ENCODE measurements at regions not wholly inside any gene's neighbourhood (a gene's known extent, or its start where the extent isn't known, plus 50 kb on each side); places are given as distances from the start of the nearest gene placed in this dataset.

DNA sequence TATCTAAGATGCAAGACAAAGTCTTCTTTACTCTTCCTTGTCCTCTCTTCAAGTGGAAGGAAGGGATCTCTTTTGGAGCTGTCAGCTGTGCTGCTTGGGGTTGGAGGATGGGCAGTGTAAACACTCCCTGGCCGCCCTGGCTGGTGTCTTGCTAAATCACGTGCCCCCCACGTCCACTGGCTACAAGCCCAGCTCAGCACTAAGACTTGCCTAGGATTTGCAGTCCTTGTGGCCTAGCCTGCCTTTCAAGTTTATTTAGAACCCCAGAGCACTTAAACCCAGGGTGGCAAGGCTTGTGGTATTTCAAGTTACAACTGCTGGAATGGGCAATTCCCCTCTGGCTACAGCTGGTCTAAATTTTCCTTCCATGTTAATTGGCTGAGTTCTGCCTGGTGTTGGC lies 272.4 kb upstream of the MYO3A start:
- no peak for DNase-seq

DNA sequence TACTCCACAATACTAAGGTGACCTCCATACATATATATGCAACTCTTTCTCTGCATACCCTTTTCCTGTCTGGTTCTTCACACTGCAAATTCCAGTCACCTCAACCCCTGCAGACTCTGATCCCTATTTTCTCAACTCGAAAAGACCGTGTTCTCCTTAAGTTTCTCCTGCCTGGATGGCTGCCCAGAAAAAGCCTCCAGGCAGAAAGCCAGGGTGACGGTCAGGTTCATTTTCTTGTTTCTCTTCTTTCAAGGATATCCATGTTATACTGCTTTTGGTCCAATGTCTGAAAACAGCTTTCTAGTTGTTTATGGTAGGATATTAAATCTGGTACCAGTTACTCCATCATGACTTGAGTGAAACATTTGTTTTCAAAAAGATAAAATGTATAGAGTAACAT lies 267.8 kb upstream of the MYO3A start:
- DNase-seq: no peak

DNA sequence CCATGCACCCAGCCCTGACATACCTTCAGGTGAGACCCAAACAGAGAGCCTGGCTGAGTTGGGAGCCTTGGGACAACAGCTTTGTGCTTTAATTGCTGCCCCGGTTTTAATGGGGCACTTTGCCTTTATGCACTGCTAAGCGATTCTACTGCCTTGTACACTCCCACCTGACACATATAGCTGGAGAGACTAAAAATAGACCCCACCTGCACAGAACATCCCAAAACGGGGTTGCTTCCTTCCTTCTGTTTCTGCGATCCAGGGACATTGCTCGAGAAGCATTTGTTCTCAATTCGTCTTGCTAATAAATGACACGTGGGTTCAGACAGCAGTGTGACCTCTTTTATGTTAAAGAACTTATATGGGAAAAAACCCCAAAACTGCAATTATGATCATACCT lies 258.8 kb upstream of the MYO3A start:
- no peak for DNase-seq

DNA sequence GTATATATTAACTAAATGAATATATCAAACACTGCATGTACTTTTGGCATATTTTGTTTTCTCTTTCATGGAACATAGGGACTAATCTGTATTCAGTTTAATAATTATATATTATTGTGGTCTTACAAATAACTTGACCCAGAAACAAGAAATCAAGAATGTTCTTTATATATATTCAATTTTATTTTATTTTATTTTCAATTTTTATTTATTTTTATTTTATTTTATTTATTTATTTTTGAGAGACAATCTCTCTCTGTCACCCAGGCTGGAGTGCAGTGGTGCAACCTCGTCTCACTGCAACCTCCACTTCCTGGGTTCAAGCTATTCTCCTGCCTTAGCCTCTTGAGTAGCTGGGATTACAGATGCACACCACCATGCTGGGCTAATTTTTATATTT lies 258.4 kb upstream of the MYO3A start:
- DNase-seq: no peak

DNA sequence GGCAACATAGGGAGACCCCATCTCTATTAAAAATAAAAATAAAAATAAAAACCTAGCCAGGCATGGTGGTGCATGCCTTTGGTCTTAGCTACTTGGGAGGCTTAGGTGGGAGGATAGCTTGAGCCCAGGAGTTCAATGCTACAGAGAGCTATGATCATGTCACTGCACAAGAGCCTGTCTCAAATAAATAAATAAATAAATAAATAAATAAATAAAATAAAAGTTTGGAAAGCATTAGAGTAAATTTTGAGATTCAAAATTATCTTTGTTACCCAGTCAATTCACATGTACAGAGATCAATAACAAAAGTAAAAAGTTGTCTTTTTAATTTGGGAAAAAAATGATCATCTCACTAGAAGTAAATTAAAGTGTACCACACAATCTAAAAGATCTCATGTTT lies 255.8 kb upstream of the MYO3A start:
- DNase-seq: no peak

DNA sequence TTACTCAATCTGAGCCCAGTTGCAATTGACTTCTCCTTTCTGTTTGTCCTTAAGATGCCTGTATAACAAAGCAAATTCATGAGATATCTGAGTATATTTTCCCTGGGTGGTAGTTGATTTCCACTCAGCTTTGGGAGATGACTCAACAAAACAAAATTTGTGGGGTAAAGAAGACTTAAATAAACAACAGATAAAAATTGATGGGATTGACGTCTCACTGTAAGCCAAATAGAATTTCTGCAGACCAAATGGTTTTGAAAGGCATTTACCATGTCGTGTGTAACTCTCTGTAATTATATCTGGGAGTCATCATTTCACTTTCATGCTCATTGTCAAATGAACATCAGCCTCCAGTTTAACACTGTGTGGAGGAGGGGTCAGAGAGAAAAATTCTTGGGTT lies 255.4 kb upstream of the MYO3A start:
- no peak for DNase-seq

DNA sequence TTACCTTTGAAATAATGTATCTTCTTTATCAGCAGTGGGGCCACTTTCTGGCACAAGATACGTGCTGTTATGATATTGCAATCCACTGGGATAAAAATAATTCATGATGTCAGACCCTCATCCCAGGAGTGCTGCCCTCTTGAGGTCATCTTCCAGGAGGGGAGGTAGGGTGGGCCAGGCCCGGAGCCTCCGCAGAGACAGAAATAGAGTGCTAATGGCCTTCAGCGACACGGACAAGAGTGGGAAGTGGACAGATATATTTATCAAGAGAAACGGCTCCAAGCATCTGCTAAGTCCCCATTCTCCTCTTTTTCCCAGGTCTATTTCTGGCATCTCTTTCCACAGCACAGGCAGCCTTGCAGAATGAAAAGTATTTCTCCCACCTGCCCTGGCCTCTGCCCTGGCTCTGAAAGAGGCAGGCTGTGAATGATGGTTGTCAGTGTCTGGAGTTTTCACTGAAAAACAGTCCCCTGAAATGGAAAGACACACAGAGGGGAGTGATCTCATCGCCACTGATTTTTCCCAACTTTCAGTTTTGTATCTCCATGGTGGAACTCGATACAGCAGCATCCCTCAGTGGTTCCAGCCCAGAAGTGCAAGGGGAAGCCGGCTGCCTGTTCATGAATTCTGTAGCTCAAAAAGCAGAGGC lies 251.7 kb upstream of the MYO3A start:
- DNase-seq: no peak

DNA sequence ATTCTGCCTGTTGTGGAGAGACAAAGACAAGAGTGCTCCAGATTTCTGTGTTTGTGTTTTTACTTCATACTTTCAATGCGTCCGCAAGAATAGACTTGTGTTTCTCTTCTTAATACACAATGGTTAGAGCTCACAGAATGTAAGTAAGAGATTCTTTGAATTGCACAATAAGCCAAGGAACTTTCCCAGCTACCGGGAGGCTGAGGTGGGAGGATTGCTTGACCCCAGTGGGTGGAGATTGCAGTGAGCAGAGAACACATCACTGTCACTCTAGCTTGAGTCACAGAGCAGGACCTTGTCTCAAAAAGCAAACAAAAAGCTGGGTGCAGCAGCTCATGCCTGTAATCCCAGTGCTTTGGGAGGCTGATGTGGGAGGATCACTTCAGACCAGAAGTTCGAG lies 250.7 kb upstream of the MYO3A start:
- DNase-seq: no peak

DNA sequence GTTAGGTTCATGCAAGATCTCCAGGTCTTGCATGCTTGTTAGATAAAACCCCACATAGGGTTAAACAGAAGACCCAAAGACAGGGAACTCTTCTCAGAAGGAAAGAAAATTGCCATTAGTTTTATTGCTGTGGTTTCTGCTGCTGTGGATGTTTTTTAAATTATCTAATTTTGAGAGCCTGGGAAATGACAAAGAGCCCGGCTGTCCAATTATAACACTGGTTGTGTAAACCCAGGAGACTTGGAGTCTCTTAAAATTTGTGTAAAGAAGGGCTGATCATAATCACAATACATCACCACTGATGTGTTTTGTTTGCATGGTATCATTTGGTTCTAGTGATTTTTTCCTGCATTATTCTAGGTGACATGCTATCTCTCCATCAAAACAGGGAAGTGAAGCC lies 246.5 kb upstream of the MYO3A start:
- no peak for DNase-seq

DNA sequence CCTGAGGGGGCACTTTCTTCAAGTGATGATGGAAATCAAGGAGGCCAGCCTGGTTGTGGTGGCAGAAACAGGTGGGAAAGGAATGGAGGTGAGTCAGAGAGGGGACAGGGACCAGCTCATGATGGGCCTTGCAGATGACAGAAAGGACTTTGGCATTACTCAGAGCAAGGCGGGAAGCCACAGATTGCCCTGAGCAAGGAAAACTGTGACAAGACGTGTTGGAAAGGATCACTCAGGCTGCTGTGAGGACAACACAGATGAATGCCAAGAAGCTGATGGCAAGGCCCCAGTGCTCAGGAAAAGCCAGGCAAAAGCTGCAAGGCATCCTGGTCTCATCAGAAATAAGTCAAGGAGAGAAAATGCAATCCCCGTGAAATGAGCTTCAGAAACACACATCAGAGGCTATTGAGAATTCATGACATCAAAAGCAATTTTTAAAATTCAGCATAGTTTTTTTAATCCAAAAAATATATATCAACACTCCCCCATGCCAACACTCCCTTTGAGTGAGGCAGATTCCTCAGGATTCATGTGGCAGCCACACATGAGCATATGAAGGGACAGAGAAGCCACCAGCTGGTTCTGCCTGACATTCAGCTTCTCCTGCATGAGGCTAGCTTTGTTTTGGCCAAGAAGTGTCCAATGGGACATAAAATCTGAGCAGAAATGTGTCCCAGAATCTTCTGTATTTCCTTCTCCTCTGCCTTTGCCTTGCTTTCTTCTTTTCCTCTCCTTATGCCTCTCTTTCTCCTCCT lies 244.5 kb upstream of the MYO3A start:
- DNase-seq: no peak

DNA sequence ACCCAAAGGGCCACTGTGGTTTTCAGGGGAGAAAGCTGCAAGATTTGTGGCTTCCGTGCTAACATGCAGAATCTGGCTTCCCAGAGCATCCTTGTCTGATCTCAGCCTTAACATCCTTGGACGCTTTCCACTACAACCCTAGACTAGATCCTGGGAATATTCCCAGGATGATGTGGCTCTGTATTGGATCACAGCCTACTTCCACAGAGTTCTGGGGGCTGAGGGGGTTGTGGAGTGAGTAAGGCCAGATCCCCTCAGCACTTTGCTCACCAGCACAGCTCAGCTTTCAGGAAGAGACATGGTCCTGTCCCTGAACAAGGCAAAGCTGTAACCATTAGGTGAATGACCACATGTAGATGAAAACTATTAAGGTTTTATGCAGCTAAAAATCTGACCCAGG lies 241.3 kb upstream of the MYO3A start:
- DNase-seq: no peak

DNA sequence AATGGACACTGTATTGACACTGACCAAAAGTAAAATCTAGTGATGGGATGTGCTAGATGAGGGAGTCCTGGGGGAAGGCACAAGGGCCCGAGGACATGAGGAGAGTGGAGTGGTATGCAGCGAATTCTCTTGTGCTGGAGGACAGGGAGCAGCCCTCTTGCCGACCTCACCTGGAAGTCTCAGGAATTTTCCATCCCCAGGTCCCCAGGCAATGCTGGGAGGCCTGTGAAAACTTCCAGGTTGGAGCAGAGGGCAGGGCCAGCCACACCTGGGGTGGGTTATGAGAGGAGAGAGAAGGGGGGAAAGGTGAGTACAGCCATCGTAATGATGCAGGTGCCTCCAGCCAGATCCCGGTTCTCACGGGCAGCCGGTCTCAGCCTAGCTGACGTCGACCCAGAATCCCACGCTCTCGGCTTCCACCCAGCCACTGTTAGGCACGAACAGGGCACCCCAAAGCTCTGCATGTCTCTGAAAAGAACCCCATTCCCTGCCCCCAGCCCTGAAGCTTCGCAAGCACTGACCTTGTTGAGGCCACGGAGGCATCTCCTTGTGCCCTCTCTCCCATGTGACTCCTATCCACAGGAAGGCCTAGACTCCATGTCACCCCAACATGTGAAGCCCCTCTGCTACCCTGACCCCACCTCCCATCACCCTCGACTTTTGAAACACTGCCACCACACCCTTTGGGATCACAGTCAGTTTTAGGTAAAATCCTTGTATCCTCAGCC lies 239.7 kb upstream of the MYO3A start:
- no peak for DNase-seq

DNA sequence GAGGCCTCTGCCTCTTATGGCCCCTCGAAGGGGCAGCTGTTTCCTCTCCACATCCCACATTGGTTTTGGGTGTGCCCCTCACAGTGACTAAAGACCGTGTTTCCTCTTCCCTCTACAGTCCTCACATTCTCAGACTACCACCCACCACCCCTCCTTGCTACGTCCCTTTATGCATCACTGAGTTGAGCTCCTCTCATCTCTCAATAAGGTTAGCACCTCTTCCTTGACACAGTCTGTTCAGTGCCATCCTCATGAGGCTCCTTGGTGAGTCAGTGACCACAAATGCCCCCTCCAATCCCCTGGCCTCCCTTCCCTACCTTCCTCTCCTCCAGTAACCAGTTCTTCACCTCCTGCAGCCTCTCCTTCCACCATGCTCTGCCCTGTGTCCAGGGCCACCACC lies 239.1 kb upstream of the MYO3A start:
- no peak for DNase-seq

DNA sequence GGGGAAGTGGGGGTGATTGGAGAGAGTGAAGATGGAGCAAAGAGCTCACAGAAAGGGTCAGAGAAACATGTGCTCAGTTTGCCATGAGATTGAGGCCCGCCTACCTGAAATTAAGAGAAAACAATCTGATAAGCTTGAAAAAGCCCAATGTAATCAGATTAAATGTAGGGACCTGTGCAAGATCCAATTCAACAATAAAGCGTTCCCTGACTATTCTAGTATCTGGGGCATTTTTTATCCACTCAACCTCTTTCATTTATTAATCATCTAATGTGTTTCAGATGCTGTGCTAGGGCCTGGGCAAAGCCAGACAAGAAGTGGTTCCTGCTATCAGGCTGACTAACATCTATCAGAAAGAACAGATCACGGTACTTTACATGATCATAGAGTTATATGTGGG lies 238.4 kb upstream of the MYO3A start:
- no peak for DNase-seq

DNA sequence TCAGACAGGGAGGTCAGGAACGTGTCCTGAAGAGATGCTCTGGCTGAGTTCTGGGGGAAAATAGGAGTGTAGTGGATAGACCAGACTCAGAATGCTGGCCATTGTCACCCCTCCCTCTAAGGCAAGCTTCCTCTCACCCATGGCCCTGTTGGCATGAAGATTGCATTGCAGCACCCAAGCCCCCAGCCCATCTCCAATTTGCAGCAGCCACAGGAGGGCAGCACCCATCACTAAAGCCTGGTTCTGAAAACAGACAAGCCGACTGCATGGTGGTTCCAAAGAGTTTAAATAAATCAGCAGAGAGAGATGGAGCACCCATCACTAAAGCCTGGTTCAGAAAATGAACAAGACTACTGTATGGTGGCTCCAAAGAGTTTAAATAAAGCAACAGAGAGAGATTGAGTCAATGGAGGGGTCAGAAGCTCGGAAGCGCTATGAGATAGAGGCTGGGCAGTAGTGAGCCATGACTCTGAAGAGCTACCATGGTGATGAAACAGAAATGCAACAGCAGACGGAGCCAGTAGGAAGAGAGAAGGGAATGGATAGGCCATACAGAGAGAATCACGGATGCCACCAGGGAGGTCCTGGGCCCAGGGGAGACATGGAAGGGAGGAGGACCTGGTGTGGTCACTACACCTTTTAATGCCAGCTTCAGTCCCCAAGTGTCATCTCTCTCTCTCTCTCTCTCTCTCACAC lies 237.9 kb upstream of the MYO3A start:
- no peak for DNase-seq

DNA sequence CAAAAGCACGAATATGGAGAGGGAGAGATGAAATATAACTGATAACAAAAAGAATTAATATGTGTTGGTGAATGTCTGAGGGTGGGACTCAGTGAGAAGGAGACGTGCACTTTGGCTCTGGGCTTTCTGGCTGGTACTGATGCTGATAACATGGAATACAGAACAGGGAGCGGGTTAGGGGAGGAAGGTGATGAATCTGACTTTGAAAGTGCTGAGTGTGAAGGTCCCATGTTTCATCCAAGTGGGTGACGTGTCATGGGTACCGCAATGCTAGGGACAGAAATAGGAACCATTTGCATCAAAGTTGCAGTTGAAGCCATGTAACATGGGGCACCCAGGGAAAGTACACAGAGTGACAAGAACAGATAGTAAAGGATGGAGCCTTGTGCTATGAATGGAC lies 236.6 kb upstream of the MYO3A start:
- no peak for DNase-seq

DNA sequence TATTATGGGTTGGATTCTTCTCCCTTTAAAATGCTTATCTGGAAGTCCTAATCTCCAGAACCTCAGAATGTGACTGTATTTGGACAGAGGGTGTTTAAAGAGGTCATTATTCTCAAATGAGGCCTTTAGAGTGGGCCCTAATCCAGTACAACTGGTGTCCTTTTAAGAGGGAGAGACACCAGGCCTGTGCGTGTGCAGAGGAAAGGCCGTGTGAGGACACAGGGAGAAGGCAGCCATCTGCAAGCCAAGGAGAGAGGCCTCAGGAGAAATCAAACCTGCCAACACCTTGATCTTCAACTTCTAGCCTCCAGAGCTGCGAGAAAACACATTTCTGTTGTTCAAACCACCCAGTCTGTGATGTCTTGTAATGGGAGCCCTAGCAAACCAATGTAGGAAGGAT lies 235.4 kb upstream of the MYO3A start:
- DNase-seq: no peak

DNA sequence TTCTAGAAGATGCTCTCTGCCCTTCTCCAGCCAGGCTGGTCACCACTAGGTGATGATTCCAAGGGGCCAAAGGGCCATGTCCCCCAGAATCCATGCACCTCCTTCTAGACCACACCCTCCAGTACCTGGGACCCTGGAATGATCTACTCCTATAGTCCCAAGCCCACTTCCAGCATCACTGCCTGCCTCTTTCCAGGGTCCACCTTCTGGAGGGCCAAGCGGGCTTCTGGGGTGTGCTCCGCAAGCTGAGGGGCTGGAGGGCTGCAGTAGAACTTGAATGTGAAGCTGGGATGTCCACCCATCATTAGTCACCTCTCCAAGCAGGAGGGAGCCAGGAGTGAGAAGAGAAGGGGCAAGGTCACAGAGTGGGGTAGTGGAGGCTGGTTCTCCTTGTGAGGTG lies 234.4 kb upstream of the MYO3A start:
- no peak for DNase-seq

DNA sequence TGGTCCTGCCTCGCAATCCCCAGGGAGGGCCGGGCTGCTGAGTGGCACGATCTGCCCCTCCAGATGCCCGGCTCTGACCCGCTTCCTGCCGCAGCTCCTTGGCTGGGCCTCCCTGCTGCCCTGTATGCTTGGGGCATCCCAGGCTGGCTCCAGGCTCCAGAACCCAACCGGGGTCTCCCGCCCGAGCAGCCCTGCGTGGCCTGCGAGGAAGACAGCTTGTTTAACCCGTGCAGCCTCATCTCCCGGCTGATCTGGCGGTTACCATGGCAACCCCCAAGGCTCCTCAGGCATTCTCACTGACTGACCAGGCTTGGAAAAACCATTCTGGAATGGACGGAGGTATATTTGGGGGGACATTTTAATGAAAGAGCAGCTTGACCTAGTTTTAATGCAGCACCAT lies 232.4 kb upstream of the MYO3A start:
- no peak for DNase-seq

DNA sequence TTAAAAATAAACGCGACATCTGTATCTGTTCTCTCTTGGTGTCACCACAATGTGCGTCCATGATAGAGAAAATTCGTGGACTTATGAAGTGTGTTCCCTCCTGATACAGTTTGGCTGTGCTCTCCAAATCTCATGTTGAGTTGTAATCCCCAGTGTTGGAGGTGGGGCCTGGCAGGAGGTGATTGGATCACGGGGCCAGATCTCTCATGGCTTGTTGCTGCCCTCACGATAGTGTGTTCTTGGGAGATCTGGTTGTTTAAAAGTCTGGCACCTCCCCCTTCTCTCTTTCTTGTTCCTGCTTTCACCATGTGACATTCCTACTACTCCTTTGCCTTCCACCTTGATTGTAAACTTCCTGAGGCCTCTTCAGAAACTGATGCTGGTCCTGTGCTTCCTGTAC lies 229.4 kb upstream of the MYO3A start:
- DNase-seq: no peak

DNA sequence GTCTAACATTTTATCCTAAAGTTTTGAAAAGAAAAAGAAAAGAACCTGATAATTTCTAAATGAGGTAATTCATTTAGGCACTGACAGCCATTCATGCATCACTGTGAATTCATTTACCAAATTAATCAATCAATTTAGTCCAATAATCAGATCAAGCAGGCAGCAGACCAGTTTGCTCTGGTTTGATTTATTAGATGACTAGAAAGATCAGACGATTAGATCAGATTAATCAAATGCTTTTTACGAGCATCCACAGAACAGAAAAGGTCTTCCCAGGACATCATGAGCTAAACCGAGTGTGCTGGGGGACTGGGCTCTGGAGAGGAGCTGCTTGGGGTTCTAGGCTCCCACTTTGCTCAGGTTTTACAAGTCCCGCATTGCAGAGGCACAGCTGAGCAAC lies 226.5 kb upstream of the MYO3A start:
- DNase-seq: no peak

DNA sequence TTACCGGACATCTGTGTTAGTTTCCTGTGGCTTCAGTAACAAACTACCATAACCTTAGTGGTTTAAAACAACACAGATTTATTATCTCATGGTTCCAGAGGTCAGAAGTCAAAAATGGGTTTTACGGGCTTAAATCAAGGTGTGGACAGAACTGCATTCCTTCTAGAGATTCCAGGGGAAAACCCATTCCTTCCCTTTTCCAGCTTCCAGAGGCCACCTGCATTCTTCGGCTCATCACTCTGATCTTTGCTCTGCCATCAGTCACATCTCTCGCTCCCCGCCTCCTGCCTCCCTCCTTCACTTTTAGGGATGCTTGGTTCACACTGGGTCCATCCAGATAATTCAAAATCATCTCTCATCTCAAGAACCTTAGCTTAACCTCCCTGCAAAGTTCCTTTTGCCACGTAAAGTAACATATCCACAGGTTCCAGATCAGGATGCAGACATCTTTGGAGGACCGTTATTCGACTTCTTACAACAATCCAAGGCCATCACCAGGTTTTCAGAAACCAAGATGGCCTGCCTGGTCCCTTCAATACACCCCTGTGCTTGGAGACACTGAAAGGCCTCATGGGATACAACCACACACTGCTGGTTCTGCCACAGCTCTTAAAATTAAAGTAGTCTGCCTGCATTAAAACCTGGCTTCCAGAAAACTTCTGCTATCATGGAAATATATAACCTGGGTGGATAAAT lies 225.9 kb upstream of the MYO3A start:
- no peak for DNase-seq

DNA sequence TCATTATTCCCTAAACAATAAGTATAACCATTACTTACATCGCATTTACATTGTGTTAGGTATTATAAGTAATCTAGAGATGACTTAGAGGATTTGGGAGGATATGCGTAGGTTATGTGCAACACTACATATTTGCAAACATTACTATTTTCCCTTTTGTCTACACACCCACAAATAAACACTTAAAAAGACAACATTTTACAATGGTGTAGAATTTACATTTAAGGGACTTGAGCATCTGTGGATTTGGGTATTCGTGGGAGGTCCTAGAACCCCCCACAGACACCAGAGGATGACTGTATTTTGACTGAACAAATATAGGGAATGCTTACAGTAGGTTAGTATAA lies 220.2 kb upstream of the MYO3A start:
- DNase-seq: no peak

Data from GDM1 (cell line).